ENCODE measurements at regions not wholly inside any gene's neighbourhood (a gene's known extent, or its start where the extent isn't known, plus 50 kb on each side); places are given as distances from the start of the nearest gene placed in this dataset.

DNA sequence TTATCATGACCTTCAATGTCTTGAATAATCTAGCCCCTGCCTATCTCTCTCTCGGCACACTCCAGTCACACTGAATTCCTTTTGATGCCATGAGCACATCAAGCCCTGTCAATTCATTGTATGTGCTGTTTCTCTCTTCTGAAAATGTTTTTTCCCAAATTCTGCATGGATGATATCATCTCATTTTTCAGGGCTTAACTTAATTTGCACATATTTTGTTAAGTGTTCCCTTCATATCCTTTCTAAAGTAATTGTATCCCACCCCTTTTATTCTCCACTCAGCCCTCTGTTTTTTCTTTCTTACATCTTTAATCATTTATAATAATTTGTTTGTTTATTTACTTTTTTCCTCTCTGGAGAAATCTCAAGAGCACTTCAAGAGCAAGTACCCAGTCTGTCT is 149.9 kb downstream of the ZNF326 start:
- no peak for TF ChIP-seq CTCF (IDR thresholded peaks at IDR 0.05; ENCODE audit: poor library complexity)
- TF ChIP-seq EZH2 (IDR thresholded peaks at IDR 0.05; ENCODE audit: borderline replicate concordance), result no peak
